ENCODE measurements at regions not wholly inside any gene's neighbourhood (a gene's known extent, or its start where the extent isn't known, plus 50 kb on each side); places are given as distances from the start of the nearest gene placed in this dataset.

DNA sequence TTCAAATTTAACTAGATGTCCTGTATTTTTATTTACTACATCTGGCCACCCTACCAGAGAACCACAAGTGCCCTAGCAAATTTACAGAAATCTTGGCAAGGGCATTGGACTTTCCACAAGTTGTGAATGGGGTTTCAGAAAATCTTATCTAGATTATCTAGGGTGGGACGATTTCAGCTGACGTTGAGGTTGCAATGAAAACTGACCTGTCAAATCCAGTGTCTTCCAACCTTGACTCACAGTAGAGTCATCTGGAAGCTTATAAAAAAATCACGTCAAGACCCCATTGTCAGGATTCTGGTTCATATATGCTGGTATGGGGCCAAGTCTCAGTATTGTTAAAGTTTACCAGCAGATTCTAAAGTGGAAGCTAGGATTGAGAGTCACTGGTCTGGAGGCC lies 109.6 kb upstream of the ACTBL2 start:
- TF ChIP-seq, protein P1, sequence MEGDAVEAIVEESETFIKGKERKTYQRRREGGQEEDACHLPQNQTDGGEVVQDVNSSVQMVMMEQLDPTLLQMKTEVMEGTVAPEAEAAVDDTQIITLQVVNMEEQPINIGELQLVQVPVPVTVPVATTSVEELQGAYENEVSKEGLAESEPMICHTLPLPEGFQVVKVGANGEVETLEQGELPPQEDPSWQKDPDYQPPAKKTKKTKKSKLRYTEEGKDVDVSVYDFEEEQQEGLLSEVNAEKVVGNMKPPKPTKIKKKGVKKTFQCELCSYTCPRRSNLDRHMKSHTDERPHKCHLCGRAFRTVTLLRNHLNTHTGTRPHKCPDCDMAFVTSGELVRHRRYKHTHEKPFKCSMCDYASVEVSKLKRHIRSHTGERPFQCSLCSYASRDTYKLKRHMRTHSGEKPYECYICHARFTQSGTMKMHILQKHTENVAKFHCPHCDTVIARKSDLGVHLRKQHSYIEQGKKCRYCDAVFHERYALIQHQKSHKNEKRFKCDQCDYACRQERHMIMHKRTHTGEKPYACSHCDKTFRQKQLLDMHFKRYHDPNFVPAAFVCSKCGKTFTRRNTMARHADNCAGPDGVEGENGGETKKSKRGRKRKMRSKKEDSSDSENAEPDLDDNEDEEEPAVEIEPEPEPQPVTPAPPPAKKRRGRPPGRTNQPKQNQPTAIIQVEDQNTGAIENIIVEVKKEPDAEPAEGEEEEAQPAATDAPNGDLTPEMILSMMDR (IDR thresholded peaks at IDR 0.05 in 8 of 11, conservative IDR thresholded peaks at IDR 0.05 in 3 of 11): no peak
- TF ChIP-seq POLR2A (IDR thresholded peaks at IDR 0.05) (no peak), POLR2AphosphoS5 (IDR thresholded peaks at IDR 0.05) (no peak)

Measured in spleen (tissue), 7 donors.